NB4 (cell line): ENCODE measurements at regions not wholly inside any gene's neighbourhood (a gene's known extent, or its start where the extent isn't known, plus 50 kb on each side); places are given as distances from the start of the nearest gene placed in this dataset.

Experiments
- DNase-seq: peaks from one replicate; pipeline ENCODE4 v3.0.0; 2010; ENCODE audit warnings: low read depth
- H3K4me3 ChIP-seq: one replicate; pipeline ENCODE4 v1.5.1; 2011; ENCODE audit warnings: mild to moderate bottlenecking, low read depth, low read length, moderate library complexity
- CTCF ChIP-seq: IDR thresholded peaks from one replicate; pipeline ENCODE4 v1.5.1; 2012; ENCODE audit warnings: low read depth, low read length
- MAX ChIP-seq: IDR thresholded peaks from 2 replicates; pipeline ENCODE4 v1.6.1; 2011; ENCODE audit warnings: low read depth, low read length
- MYC ChIP-seq: IDR thresholded peaks from 2 replicates; pipeline ENCODE4 v1.6.1; 2011; ENCODE audit warnings: low read depth, low read length
- POLR2A ChIP-seq: IDR thresholded peaks from 2 replicates; pipeline ENCODE4 v1.6.1; 2011; ENCODE audit warnings: mild to moderate bottlenecking; ENCODE audit not compliant: insufficient read length; ENCODE audit errors: extremely low read depth

- TF ChIP-seq MYC (no peak), CTCF (no peak), MAX (no peak), POLR2A (no peak)
- no peak overlapping the region for H3K4me3 ChIP-seq
- no peak for DNase-seq
These were observed 1396.8 kb upstream of the LRRTM3 start for GRCh38 chr10:65528986-65529385.

- TF ChIP-seq POLR2A (no peak), MAX (no peak), MYC (no peak), CTCF (no peak)
- no peak for DNase-seq
These were observed 1394.3 kb upstream of the LRRTM3 start for GRCh38 chr10:65531545-65531944.

GRCh38 chr10:65534771-65535170 lies 1391.1 kb upstream of the LRRTM3 start:
- no peak for DNase-seq
- H3K4me3 ChIP-seq = no peak overlapping the region
- TF ChIP-seq POLR2A (no peak), CTCF (no peak)

More at GRCh38 chr10:65531545-65531944, 1394.3 kb upstream of the LRRTM3 start:
- H3K4me3 ChIP-seq = no peak overlapping the region

GRCh38 chr10:65544756-65545155 lies 1381.1 kb upstream of the LRRTM3 start:
- DNase-seq = no peak
- H3K4me3 ChIP-seq = no peak overlapping the region
- TF ChIP-seq POLR2A (no peak), MYC (no peak), MAX (no peak), CTCF (no peak)

- DNase-seq = no peak
- TF ChIP-seq CTCF (no peak), MAX (no peak), POLR2A (no peak), MYC (no peak)
- H3K4me3 ChIP-seq = no peak overlapping the region
These were observed 1377.8 kb upstream of the LRRTM3 start for GRCh38 chr10:65548001-65548400.

- no peak for DNase-seq
- no peak overlapping the region for H3K4me3 ChIP-seq
- TF ChIP-seq CTCF (no peak), MYC (no peak), MAX (no peak), POLR2A (no peak)
These were observed 1375.1 kb upstream of the LRRTM3 start for GRCh38 chr10:65550761-65551160.
